SK-N-SH (cell line): ENCODE measurements at regions not wholly inside any gene's neighbourhood (a gene's known extent, or its start where the extent isn't known, plus 50 kb on each side); places are given as distances from the start of the nearest gene placed in this dataset.

ENCODE experiments used
- CTCF ChIA-PET: fragments of 300-600, 350-600 bp; formaldehyde crosslinking; extraction: SDS; loops from one replicate; lab custom pipeline; 2021; lab: Yijun Ruan, JAX
- POLR2A ChIA-PET: fragments of 350-600 bp; sonication (Branson Sonifier 250); formaldehyde crosslinking; extraction: SDS; loops from one replicate; lab custom pipeline; 2020; ENCODE audit warnings: antibody characterized with exemption, inconsistent platforms; lab: Yijun Ruan, JAX
- DNase-seq: peaks from one replicate; pipeline ENCODE4 v3.0.0; 2012
- H2AFZ ChIP-seq: fragments of 200-600 bp; sonication (generic); 2 replicates; pipeline ENCODE4 v1.8.1; 2016; ENCODE audit warnings: antibody characterized with exemption, mild to moderate bottlenecking, low read depth
- H3F3A ChIP-seq: fragments of 200-600 bp; sonication (generic); replicated peaks from 2 replicates; pipeline ENCODE3; 2016; ENCODE audit warnings: antibody characterized with exemption, mild to moderate bottlenecking; ENCODE audit not compliant: insufficient read depth
- H3K27ac ChIP-seq, 2 experiments: fragments of 200-500 bp in 1 of 2; fragments of 200-600 bp in 1 of 2; sonication (Bioruptor generic) in 1 of 2; sonication (generic), shearing (Covaris generic) in 1 of 2; 2 replicates each; pipeline versions ENCODE4 v1.5.1 to v1.6.1; 2014 to 2016; ENCODE audit warnings: low read depth in 2 of 2, inconsistent platforms in 1 of 2, low read length in 1 of 2, mild to moderate bottlenecking in 1 of 2, mixed read lengths in 1 of 2
- H3K27me3 ChIP-seq: fragments of 200-600 bp; sonication (generic), shearing (Covaris generic); 2 replicates; pipeline ENCODE4 v1.6.1; 2016; ENCODE audit warnings: mixed run types; ENCODE audit not compliant: insufficient read depth
- H3K36me3 ChIP-seq, 2 experiments: fragments of 200-500 bp in 1 of 2; fragments of 200-600 bp in 1 of 2; sonication (Bioruptor generic) in 1 of 2; sonication (generic) in 1 of 2; replicated peaks in 1 of 2; 2 replicates each; pipeline versions ENCODE3 to v1.5.1; 2014 to 2016; ENCODE audit warnings: low read length in 1 of 2, mild to moderate bottlenecking in 1 of 2; ENCODE audit not compliant: insufficient read depth in 2 of 2, control insufficient read depth in 1 of 2
- H3K4me1 ChIP-seq, 2 experiments: fragments of 200-500 bp in 1 of 2; fragments of 200-600 bp in 1 of 2; sonication (Bioruptor generic) in 1 of 2; sonication (generic), shearing (Covaris generic) in 1 of 2; 2 replicates each; pipeline versions ENCODE4 v1.5.1 to v1.6.1; 2014 to 2016; ENCODE audit warnings: low read depth in 1 of 2, low read length in 1 of 2, mixed run types in 1 of 2; ENCODE audit not compliant: insufficient read depth in 2 of 2, control insufficient read depth in 1 of 2
- H3K4me2 ChIP-seq: fragments of 200-600 bp; sonication (generic), shearing (Covaris generic); 2 replicates; pipeline ENCODE4 v1.6.1; 2017; ENCODE audit warnings: mixed run types
- H3K4me3 ChIP-seq, 2 experiments: fragments of 200-500 bp in 1 of 2; fragments of 200-600 bp in 1 of 2; sonication (Bioruptor generic) in 1 of 2; sonication (generic), shearing (Covaris generic) in 1 of 2; 2 replicates each; pipeline versions ENCODE4 v1.5.1 to v1.8.1; 2014 to 2016; ENCODE audit warnings: low read depth in 2 of 2, inconsistent platforms in 1 of 2, low read length in 1 of 2, mild to moderate bottlenecking in 1 of 2, mixed read lengths in 1 of 2, moderate library complexity in 1 of 2
- H3K79me2 ChIP-seq: fragments of 200-600 bp; sonication (generic); 2 replicates; pipeline ENCODE4 v1.8.1; 2017; ENCODE audit warnings: mild to moderate bottlenecking; ENCODE audit not compliant: insufficient read depth
- H3K9ac ChIP-seq: fragments of 200-600 bp; sonication (generic); 2 replicates; pipeline ENCODE4 v1.6.1; 2017; ENCODE audit warnings: mixed run types
- H3K9me2 ChIP-seq: fragments of 200-600 bp; sonication (generic); 2 replicates; pipeline ENCODE4 v1.6.1; 2017; ENCODE audit warnings: mixed run types
- H3K9me3 ChIP-seq: fragments of 200-600 bp; sonication (generic); 2 replicates; pipeline ENCODE4 v1.6.1; 2017; ENCODE audit warnings: mixed run types, mild to moderate bottlenecking, moderate library complexity
- H4K20me1 ChIP-seq: fragments of 200-600 bp; sonication (generic); 2 replicates; pipeline ENCODE4 v1.6.1; 2017; ENCODE audit warnings: mild to moderate bottlenecking, mixed run types; ENCODE audit not compliant: insufficient read depth
- CHD2 ChIP-seq: fragments of 150-350 bp; IDR thresholded peaks from 2 replicates; pipeline ENCODE4 v1.6.1; 2018; ENCODE audit warnings: low read length; ENCODE audit not compliant: partially characterized antibody
- CTCF ChIP-seq: fragments of 200-600 bp; sonication (generic); IDR thresholded peaks from 2 replicates; pipeline ENCODE4 v1.6.1; 2017; ENCODE audit warnings: antibody characterized with exemption, mild to moderate bottlenecking, moderate library complexity
- EP300 ChIP-seq, 2 experiments: IDR thresholded peaks; 2 replicates each; pipeline versions ENCODE4 v1.4.0 to v1.6.1; 2012; ENCODE audit warnings: borderline replicate concordance in 1 of 2, low read depth in 1 of 2, low read length in 1 of 2
- FOSL2 ChIP-seq: IDR thresholded peaks from 2 replicates; pipeline ENCODE4 v1.4.0; 2012; ENCODE audit warnings: low read depth, mild to moderate bottlenecking, moderate library complexity, borderline replicate concordance
- FOXM1 ChIP-seq: IDR thresholded peaks from 2 replicates; pipeline ENCODE4 v1.4.0; 2012; ENCODE audit warnings: low read depth, mild to moderate bottlenecking
- IRF3 ChIP-seq: fragments of 150-350 bp; IDR thresholded peaks from 2 replicates; pipeline ENCODE4 v1.6.1; 2016; ENCODE audit warnings: mild to moderate bottlenecking, low read depth, low read length
- JUND ChIP-seq: IDR thresholded peaks from 2 replicates; pipeline ENCODE4 v1.4.0; 2012
- MAX ChIP-seq: IDR thresholded peaks from 2 replicates; pipeline ENCODE4 v1.4.0; 2012; ENCODE audit warnings: low read depth
- MXI1 ChIP-seq: IDR thresholded peaks from 2 replicates; pipeline ENCODE4 v1.6.1; 2012; ENCODE audit warnings: mild to moderate bottlenecking, low read depth, low read length, improper control_type of control experiment
- PBX3 ChIP-seq: IDR thresholded peaks from 2 replicates; pipeline ENCODE4; 2012
- RCOR1 ChIP-seq: fragments of 150-350 bp; IDR thresholded peaks from 2 replicates; pipeline ENCODE4 v1.6.1; 2017; ENCODE audit warnings: antibody characterized with exemption, low read length
- RFX5 ChIP-seq: IDR thresholded peaks from 2 replicates; pipeline ENCODE4 v1.6.1; 2012; ENCODE audit warnings: mild to moderate bottlenecking, improper control_type of control experiment, low read length
- RXRA ChIP-seq: IDR thresholded peaks from 2 replicates; pipeline ENCODE4 v1.4.0; 2012; ENCODE audit warnings: low read depth, mild to moderate bottlenecking, borderline replicate concordance
- SIN3A ChIP-seq: IDR thresholded peaks from 2 replicates; pipeline ENCODE4 v1.6.1; 2012; ENCODE audit warnings: low read depth, mild to moderate bottlenecking, low read length, moderate library complexity, borderline replicate concordance
- TAF1 ChIP-seq: IDR thresholded peaks from 2 replicates; pipeline ENCODE4 v1.6.1; 2012; ENCODE audit warnings: low read depth, mild to moderate bottlenecking, low read length, moderate library complexity, borderline replicate concordance
- TCF12 ChIP-seq: IDR thresholded peaks from 2 replicates; pipeline ENCODE4 v1.4.0; 2012
- USF1 ChIP-seq: IDR thresholded peaks from 2 replicates; pipeline ENCODE4 v1.4.0; 2012; ENCODE audit warnings: low read depth, borderline replicate concordance
- USF2 ChIP-seq: fragments of 150-350 bp; IDR thresholded peaks from 2 replicates; pipeline ENCODE4 v1.6.1; 2017; ENCODE audit warnings: antibody characterized with exemption, low read length, low read depth, borderline replicate concordance
- YY1 ChIP-seq: IDR thresholded peaks from 2 replicates; pipeline ENCODE4 v1.4.0; 2012; ENCODE audit warnings: low read depth, mild to moderate bottlenecking
- ZBTB33 ChIP-seq: IDR thresholded peaks from 2 replicates; pipeline ENCODE4 v1.4.0; 2012; ENCODE audit warnings: low read depth, borderline replicate concordance
- WGBS: methylation state at CpG from one replicate; pipeline ENCODE4 v1.1.6; 2017; ENCODE audit warnings: low lambda C conversion rate; 5-methylcytosine and 5-hydroxymethylcytosine counted together

GRCh38 chr7:35524112-35524804, 170.7 kb downstream of the HERPUD2 start:
- Histone ChIP-seq H2AFZ (no peak overlapping the region), H3K4me2 (no peak overlapping the region), H4K20me1 (no peaks in the 10 kb centered on the region), H3K79me2 (no peaks in the 10 kb centered on the region), H3K36me3 (no peaks in the 10 kb centered on the region), H3F3A (no peaks in the 10 kb centered on the region), H3K4me1 (peaks cover 0 to 3% of the 10 kb centered on the region in 2 experiments; a peak in 2 of 4 replicates), H3K9me2 (no peaks in the 10 kb centered on the region), H3K9ac (no peak overlapping the region), H3K27ac (no peak overlapping the region), H3K9me3 (no peaks in the 10 kb centered on the region), H3K27me3 (peaks cover 21% of the 10 kb centered on the region; the same call in 1 of the 2 replicates), H3K4me3 (no peak overlapping the region)
- DNase-seq = no peak
- CTCF ChIA-PET = interaction anchor here (1.1 to 1.2 kb wide), 2 partner anchors 14 to 100 kb away, joined by 3 read pairs; no protein-coding TSS in a partner anchor
- 53% methylated on average over 5 of the region's 5 CpGs for WGBS
- POLR2A ChIA-PET = no interaction called here
- TF ChIP-seq FOXM1 = no peak
- no peak for TF ChIP-seq MAX
- TF ChIP-seq CHD2 = no peak
- no peak for TF ChIP-seq TAF1
- TF ChIP-seq RXRA = no peak
- TF ChIP-seq JUND = no peak
- no peak for TF ChIP-seq FOSL2
- no peak for TF ChIP-seq IRF3
- no peak for TF ChIP-seq RCOR1
- TF ChIP-seq YY1 = no peak
- TF ChIP-seq USF1 = no peak
- TF ChIP-seq USF2 = no peak
- no peak for TF ChIP-seq RFX5

GRCh38 chr7:35523292-35523691, 171.6 kb downstream of the HERPUD2 start:
- Histone ChIP-seq H3K27me3 (peaks cover 18% of the 10 kb centered on the region; the same call in 1 of the 2 replicates), H3F3A (no peaks in the 10 kb centered on the region), H3K9me3 (no peaks in the 10 kb centered on the region), H2AFZ (no peak overlapping the region), H3K9ac (no peak overlapping the region), H4K20me1 (no peaks in the 10 kb centered on the region), H3K4me1 (peaks cover 0 to 10% of the 10 kb centered on the region in 2 experiments; a peak in 2 of 4 replicates), H3K27ac (no peak overlapping the region), H3K79me2 (no peaks in the 10 kb centered on the region), H3K4me2 (no peak overlapping the region), H3K4me3 (no peak overlapping the region), H3K36me3 (no peaks in the 10 kb centered on the region), H3K9me2 (no peaks in the 10 kb centered on the region)
- ChIA-PET POLR2A (no interaction called here), CTCF (interaction anchor here (3.7 to 15.4 kb wide), 2 partner anchors 101 kb away, joined by 28 to 294 read pairs; no protein-coding TSS in a partner anchor)
- no peak for DNase-seq
- 71% methylated on average over 7 of the region's 7 CpGs for WGBS
- no peak for TF ChIP-seq PBX3
- no peak for TF ChIP-seq TCF12
- no peak for TF ChIP-seq MXI1
- no peak for TF ChIP-seq SIN3A
- no peak for TF ChIP-seq CHD2
- TF ChIP-seq CTCF = no peak
- TF ChIP-seq EP300 (IDR thresholded peaks at IDR 0.05; ENCODE audit: borderline replicate concordance in 1 of 2, low read depth in 1 of 2, low read length in 1 of 2) = no peak
- TF ChIP-seq YY1 = no peak
- no peak for TF ChIP-seq ZBTB33
